ENCODE measurements at regions not wholly inside any gene's neighbourhood (a gene's known extent, or its start where the extent isn't known, plus 50 kb on each side); places are given as distances from the start of the nearest gene placed in this dataset.

DNA sequence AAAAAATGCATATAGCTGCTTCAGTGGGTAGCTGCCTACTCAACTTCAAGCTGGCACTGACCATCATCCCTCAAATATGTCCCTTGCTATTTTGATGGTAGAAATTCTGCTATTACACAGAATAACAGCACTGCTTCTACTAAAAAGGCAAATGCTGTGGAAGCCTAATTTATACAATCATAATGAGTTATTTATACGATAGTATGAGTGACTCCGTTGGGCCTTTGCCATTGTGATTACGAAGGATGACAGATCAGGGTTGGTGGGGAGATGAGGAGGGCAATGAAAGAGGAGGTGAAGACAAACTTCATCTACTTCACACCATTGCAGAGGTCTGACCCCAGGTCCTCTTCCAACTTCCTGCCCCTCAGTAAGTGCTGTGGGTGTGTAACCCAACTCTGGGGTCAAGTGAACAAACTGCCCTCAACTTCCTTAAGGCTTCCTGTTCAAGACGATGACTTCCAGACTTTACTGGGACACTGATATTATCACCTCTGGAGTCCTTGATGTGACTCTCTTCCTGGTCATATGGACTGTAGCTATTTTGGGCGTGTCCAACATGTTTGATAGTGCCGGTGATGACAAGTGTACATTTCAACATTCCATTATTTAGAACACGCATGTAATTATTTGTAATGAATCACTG lies 74.1 kb upstream of the RPS23 start:
- DNase-seq = no peak

DNA sequence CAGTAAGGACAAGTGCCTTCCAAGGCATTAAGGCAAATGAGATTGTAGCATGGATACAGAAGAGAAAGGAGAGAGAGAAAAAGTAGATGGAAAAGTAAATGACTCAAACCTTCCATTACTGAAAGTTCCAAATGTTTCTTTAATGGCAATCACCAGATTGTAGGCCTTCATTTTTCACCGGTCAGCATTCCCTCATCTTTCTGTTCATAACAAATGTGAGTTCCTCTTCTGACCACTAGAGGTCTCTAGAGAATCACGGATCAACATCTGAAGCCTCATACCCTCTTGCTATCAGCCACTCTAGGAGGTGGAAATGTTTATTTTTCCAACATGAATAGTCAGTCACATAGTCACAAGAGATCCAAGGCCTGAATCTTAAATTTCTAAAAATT lies 73.6 kb upstream of the RPS23 start:
- peak; percentile 87 for DNase-seq

DNA sequence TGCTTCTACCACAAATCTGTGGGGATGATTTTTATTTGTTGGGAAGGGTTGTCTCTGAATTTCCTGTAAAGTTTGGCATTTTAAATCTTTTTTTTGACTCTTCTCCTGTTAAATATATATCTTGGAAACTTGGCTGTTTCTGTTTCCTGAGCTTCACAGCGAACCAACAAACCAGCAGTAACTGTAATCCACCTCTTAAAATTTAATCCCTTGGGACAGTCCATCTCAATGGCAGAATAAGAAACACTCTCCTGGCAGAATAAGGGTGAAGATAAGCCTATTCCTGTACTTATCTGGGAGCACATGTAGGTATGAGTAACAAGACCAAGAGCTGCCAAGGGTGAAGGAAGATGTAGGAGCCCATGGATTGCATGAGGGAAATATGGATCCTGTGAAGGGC lies 73.1 kb upstream of the RPS23 start:
- DNase-seq = no peak

GRCh38 chr5:82349652-82350051 lies 71.5 kb upstream of the RPS23 start:
- DNase-seq = no peak

DNA sequence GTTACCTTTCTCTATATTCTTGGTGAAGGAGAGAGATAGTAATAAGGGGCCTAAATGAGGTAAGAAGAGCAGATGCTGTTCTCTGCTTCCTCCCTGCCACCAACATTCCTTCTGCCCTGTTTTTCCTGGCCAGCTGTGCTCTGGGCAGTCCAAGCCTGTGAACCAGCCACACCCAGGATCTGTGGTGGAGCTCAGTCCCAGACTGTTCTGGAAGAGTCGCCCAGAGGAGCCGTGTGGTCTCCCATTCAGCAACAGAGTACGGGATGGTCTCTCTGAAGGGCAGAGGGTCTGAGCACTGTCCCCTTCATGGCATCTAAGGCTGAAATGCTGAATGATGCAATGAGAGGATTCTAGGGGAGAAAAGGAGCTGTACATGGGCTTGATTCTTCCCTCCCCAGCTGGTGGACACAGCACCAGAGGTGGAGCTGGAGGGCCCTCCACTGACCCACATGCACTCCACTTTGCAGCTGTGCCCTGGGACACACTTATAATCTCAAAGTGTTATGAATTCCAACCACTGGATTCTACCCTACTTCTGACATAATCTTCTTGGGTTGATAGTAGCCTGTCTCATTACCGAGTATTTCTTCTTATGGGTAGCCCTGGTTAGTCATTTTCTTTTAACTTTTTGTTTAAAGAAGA lies 70.8 kb upstream of the RPS23 start:
- DNase-seq = peak; percentile 75

DNA sequence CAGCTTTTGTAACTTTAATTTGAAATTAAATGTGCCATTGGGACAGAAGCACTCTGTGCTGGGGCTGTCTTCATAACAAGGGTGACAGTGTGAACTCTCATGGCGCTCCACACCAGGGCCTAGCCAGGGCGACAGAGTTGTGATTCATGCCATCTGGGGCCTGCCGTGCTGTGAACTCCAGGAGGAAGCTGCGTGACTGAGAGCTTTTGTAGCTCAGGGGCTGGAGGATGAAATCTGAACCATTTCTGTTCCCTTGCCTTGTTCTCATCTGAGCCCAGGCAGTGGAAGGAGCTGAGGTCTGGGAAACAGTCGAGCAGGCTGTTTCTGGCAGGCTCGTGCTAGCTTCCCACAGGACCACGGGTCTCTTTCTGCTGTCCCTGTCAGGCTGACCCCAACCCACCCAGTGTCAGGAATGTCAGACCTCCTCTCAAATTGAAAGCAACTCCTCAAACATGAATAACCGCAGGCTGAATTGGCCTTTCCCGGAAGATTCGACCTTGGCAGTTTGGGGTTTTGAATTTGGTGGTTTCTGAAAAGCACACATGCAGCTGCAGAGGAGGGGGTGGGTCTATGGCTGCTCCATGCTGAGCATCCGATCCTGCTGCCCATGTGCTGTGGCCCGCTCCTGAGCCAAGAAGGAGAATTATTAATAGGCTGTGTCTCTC lies 69.2 kb upstream of the RPS23 start:
- DNase-seq = peak; percentile 91

DNA sequence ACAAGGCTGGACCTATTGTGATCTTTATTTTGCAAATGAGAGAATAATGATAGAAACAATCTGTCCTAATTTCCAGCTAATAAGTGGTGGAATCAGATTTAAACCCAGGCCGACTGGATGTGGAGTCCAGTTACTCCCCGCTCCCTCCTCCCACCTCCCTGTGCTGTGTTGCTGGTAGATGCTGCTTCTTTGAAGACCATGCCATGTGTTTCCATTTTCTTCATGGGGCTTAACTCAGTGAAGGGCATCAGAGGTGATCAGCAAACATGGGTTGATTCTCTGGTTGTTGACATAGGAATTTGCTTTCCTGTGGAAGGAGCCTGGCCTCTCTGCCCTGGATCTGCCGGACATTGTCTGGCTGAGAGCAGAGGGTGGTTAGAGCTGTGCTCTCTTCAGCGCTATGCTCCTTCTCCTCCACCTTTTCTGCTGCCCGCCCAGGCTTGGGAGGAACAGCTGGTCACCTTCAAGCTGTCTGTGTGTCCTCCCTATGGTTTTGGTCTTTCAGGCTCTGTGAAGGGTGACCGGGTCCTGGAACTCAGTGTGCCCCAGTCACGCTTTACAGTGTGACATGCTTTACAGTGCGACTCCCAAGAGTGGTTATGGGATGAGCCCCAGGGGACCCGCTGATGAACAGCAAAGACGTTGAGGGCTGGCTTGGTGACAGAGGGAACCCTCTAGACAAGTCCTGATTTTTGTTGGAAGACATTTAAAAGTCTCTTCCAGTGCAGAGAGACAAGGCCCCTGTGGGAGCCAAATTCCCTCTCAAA lies 68.4 kb upstream of the RPS23 start:
- no peak for DNase-seq

GRCh38 chr5:82345108-82345507 lies 67.0 kb upstream of the RPS23 start:
- DNase-seq = no peak

- DNase-seq = no peak
Observed at GRCh38 chr5:82341325-82341724, 63.2 kb upstream of the RPS23 start.

GRCh38 chr5:82340799-82341198 lies 62.6 kb upstream of the RPS23 start:
- DNase-seq = no peak

GRCh38 chr5:82339792-82340191 lies 61.6 kb upstream of the RPS23 start:
- DNase-seq = no peak

DNA sequence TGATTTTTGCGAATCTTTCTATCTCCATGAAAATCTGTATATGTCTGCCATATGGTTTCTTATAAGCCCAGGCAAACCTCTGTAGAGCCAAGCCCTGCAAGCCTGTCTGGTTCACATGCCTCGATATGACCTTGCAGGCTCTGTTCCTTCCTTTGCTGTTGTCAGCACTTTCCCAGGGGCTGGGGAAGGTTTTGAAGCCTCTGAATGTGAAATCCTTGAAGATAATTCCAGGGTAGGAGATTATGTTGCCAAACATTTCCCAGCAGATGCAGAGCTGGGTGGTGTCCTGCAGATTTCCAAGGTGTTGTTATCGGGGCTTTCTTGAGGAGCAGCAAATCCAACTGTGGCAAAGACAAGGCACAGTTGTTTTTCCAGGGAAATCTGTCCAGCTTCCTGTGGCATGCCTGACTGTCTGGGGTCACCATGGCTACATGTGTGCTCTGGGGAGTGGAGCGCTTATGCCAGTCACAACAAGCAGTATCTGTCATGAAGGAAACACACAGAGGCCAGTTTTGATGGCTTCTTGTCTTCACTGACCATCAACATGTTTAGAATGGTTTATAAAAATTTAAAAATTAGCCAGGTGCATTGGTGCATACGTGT lies 60.7 kb upstream of the RPS23 start:
- DNase-seq = no peak

- no peak for DNase-seq
Observed at GRCh38 chr5:82336959-82337351, 58.8 kb upstream of the RPS23 start.

GRCh38 chr5:82336226-82336958 lies 58.2 kb upstream of the RPS23 start:
- DNase-seq = no peak

GRCh38 chr5:82335806-82336205 lies 57.7 kb upstream of the RPS23 start:
- DNase-seq = peak; percentile 88

DNA sequence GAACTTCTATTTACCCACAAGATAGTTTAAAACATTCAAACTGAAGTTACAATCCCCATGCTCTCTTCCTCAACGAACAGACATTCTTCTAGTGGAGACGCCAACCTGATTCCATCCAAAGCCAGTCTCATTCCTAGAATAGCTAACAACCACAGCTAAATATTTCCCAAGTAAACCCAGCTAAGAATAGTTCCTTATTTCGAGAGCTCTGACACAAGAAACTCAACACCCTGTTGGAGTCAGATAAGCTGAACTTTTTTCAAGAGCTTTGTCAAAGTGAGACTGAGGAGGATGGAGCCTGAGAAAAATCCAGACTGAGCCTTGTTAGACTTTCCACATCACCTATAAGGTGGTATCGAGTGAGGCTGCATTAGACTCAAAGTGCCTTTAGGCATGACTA lies 56.7 kb upstream of the RPS23 start:
- DNase-seq = peak; percentile 97

DNA sequence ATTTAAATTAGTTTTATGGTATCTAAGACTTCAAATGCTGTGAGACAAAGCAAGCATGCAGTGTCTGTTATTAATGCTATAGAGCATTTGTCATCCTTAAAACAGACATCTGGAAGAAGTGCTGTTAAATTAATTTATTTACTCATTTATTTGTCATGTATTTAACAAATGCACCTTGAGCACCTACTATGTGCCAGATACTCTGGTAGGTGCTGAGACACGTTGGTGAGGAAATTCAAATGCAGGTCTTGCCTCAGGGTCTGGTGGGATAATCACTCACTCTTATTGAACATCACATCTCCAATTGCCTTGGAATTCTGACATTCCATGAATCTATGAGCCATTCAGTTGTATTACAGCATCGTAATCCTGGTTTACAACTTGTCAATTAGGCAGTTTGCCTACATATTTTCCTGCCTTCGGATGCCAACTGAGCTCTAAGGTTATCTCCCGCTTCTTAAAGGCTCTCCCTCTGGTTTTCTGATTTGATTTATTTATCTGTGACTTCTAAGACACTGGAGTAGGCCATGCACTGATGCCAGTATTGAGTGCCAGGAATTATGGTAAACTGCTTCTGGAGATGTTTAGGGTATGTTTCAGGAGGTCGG lies 56.0 kb upstream of the RPS23 start:
- peak; percentile 61 for DNase-seq

DNA sequence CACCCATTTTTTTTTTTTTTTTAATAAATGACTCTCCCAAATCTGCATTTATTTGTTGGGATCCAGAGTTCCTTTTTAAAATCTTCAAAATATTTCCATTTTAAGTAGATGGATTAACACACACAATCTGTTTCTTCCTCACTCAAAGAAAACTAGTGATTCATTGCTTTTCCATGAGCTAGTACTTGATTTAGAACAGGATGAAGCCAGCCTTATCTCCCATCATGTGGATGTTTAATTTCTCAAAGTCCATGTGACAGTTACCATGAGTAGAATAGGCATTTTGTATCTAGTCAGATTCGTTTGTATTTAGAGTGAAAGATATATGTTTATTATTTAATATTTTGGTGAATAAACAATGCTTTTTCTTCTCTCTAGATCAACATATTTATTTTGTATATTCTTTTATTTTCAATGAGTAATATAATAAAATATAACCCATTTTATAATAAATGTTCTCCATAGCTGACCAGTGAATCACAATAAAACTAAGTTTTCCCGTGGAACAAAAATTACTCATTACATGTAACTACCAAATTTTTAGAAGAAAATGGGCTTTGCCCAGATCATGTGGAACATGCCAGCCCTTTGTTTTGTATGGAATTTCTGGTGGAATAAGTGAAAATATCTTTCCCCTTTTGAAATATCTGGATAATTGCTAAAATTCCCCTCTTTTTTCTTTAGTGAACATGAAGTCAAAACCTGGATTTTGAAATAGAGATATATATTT lies 54.9 kb upstream of the RPS23 start:
- DNase-seq = peak; percentile 62

- DNase-seq = no peak
Observed at GRCh38 chr5:82332064-82332855, 54.1 kb upstream of the RPS23 start.

GRCh38 chr5:82331557-82331956 lies 53.4 kb upstream of the RPS23 start:
- no peak for DNase-seq
